Daoy (cell line): ENCODE measurements at regions not wholly inside any gene's neighbourhood (a gene's known extent, or its start where the extent isn't known, plus 50 kb on each side); places are given as distances from the start of the nearest gene placed in this dataset.
A peak's percentile ranks its signal among the peaks of the same experiment; 100 is the strongest.
"Not testable (repeated sequence)": the region's sequence is repeated elsewhere in the genome, so short reads cannot be mapped to it uniquely, and the experiment has no call there.

Source experiments
- DNase-seq: peaks from one replicate; pipeline ENCODE4 v3.0.0-alpha.2; 2015; ENCODE audit warnings: low read depth

DNA sequence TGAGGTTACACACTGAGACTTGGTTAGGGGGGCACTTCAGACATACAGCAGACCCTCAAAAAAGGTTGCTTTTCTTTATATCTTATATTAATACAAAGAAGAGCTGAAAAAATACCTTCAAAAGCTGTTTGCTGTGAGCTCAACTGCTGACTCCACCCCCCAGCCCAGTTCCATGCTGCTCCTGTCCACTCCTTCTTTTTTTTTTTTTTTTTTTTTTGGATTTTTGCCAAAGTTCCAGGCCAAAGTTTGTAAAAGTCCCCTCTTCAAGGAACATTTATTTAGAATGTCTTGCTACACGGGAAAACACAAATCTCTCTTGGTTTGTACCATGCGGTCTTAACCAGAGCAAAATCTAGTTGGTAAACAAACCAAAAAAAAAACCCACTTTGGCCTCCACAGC is 85.3 kb upstream of the AKAP12 start:
- peak; percentile 44 for DNase-seq

DNA sequence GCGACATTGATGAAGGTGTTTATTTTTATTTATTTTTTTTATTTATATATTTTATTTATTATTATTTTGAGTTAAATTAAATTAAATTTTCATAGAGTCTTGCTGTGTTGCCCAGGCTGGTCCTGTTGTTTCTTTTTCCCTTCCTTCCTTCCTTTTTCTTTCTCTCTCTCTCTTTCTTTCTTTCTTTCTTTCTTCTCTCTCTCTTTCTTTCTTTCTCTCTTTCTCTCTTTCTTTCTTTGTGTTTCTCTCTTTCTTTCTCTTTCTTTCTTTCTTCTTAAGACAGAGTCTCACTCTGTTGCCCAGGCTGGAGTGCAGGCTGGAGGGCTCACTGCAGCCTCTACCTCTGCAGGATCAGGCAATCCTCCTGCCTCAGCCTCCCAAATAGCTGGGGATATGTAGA is 84.7 kb upstream of the AKAP12 start:
- no peak for DNase-seq

DNA sequence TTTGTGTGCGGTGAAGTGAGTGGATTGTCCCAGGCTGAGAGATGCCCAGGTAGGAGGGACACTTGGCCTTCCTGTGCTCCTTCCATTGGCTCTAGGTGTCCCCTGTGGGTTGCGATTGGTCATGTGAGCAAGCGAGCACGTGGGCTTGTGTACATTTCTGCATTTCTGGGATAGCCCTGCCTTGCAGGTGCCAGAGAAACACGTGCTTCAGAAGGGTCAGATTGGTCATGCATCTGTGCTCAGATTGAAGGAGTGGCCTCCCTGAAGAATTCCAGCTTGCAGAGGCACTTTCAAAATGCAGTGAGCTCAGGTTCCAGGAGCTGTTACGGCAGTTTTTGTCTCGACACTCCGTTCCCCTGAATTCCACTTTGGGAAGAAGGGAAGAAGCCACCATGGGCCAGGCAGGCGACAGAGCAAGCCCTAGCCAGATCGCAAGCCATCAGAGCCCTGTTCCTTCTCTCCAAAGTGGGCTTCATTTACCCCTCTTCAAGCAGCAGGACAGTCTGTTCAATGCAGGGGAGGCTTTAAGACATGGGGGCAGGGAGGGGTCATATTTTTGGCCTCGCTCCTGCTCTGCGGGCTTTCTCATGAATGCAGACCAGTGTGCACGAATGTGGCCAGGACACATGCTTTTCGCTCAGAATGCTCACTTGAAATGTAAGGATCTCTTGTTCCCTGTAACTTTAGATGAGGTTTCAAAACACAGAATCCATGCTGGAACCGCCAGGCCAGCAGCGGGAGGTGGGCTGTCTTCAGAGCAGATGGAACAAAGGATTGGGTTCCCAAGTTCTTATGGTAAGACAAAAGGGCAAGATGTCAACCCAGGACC is 78.6 kb upstream of the AKAP12 start:
- no peak for DNase-seq

DNA sequence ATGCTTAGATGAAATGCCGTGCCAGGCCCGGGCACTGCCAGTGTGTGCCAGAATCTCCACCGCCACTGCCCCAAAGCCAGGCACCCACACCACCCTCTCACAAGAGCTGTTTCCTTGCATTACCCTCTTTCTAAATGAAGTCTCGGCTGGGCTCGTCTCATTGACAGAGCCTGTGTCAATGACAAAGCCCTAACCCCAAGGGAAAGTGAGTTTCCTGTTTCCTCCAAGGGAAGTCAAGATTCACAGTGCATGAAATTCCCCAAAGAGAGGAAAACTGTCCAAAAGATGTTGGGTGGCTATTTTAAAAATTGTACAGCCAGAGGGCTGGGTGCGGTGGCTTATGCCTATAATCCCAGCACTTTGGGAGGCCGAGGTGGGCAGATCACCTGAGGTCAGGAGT is 75.4 kb upstream of the AKAP12 start:
- DNase-seq, result no peak

DNA sequence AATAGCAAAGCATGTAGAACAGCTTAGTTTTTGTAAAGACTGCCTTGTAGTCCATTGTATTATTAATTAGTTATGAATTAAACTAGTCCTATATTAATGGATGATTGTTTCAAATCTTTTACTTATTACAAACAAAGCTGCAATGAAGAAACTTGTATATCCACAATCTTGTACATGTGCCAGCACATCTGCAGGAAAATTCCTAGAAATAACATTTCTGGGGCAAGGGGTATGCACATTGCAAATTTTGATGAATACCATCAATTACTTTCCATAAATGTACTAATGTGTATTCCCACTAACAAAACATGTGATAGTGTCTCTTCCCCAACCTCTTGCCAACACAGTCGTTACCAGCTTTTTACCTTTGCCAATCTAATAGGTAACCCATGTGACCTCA is 73.6 kb upstream of the AKAP12 start:
- no peak for DNase-seq

DNA sequence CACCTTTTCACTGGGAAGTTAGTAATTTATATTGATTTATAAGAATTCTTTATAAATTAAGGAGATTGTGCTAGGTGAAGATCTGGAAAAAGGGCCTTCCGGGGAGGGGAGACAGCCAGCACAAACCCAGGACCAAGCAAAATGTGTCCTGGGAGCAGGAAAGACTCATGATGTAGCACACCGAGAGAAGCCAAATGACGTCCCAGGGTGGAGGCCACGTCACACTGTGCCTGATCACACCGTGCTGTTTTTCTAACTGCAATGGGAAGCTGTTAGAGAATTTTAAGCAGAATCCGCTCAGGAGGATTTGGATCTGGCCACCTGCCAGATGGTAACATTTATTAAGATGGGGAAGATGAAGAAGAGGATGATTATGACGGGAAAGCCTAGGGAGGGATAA is 72.7 kb upstream of the AKAP12 start:
- DNase-seq, result no peak

DNA sequence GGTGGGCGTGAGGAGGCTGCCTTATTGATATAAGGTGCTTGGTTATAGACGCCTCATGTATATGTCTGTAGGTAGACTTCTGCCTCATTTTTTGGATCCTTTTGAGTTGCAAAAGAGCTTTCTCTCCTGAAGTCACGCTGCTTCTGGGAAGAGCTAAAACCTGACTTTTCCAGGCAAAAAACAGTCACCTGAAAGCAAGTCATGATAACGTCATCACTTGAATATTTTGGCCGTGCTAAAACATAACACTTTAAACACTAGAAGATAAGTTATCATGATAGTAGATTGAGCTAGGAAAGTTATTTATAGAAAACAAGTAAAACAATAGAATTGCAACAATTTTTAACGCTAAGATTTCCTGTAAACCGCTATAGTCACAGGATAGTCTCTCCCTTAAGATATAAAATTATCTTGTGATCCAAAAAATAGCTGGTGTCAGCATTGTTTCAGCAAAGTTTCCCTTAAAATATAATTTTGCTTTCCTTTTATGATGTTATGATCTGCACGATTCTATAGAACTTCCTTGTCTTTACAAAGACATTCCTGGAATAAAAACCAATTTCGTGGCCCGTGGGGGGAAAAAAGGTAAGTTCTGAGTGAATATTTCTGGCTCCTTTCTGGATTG is 69.0 kb upstream of the AKAP12 start:
- no peak for DNase-seq

DNA sequence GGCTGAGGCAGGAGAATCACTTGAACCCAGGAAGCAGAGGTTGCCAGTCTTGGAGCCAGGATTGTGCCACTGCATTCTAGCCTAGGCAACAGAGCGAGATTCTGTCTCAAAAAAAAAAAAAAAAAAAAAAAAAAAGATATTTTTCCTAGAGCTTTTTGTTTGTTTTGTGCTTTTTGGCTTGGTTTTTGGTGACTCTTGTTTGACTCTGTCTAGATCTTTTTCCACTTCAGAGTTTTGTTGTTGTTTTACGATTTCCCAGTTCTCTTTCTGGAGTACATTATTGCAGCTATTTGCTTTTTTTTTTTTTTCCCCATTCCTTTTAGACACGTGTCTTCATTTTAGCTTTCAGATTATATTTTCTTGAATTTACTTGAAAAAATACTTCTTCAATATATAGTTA is 67.0 kb upstream of the AKAP12 start:
- no peak for DNase-seq

DNA sequence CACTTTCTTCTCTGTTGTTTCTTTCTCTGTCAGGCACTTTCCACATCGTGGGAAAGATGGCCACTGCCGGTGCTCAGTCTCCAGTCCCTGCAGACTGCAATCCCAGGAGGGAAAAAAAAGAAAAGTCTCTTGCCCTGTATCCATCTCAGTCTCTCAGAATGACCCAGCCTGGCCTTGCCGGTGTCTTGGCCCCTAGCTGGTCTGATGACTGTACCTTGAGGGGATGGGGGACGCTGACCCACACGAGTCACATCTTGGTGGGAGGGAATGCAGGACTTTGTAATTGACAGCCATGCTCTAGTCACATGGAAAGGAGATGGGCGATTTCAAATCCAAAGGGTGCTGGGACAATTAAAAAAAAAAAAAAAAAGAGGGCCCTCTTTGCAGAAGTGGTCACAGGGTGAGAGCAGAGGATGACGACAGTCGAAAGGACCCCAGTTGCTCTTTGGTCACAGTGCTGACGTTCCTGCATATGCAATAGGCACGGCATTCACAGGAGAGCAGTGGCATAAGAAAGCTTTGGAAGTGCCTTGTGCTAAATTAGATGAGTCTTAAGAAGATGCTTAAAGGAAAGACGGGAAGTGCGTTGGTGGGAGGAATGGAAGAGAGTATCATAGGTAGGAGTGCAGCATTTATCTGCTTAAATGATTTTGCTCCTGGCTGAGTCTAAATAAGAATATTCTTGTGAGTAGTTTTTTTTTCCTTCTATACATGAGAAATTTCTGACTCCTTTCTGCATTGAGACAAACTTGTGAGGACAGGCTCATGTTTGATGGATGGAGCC is 63.9 kb upstream of the AKAP12 start:
- DNase-seq, result no peak

DNA sequence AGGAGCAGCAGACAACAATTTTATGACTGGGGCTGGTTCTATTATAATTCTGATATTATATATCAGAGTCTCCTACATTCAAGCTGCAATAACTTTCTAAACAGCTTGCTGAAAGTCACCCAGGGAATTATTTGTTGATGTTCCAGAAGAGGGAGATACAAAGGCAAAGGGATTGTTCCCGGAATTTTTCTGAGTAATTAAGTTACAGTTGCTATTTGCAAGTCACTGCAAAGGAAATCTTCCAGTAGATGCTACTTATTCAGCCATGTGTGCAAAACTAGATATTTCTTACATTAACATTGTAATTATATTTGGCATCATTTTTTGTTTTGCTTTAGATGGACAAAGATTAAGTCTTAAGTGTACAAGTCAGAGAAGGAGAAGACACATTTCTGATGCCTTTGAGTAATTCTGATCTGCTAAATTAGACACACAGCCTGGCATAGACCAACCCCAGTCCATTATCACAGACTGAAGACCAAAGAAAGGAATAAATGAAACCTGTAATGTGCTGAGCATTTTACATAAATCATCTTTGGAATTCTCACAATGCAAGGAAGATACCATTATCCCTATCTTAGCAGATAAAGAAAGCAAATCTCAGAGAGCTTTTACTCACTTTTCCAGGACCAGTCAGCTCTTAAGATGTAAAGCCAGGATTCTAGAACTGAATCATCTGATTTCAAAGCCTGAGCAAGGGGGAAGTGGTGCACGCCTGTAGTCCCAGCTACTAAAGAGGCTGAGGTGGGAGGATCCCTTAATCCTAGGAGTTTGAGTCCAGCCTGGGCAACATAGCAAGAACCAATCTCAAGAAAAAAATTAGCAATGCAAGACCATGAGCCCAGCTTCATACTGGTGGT is 62.6 kb upstream of the AKAP12 start:
- no peak for DNase-seq

DNA sequence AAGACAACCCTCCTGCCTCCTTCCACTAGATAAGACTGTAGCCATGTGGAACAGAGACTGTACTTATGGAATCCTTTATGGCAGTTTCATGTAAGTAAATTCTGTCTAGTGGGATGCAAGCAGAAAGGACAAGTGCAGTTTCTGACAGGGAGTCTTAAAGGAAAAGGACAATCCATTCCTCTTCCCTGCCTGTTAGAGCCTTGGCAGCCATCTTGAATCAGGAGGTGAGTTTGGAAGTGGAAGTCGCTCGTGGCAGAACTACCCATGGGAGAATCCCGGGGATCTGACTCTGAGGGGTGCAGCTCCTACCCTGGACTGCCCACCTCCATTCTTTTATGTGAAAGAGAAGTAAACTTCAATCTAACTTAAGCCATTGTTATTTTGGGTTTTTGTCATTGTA is 61.4 kb upstream of the AKAP12 start:
- DNase-seq, result no peak

DNA sequence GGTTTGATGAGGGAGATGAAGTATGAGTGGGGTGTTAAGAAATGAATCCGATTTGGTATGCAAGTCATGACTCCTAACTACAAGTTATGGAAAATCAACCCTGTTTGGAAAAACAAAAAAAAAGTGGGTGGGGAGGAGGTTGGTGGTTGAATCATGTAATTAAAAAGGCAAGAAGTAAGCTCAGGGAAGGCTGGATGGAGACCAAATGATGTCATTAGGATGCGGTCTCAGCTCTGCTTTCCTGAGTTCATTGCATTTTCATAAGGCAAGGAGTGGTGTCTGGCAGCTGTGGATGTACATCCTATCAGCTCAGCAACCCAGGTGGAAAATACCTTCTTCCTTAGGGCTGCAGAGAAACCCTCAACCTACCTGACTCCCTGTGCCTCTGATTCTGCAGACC is 60.4 kb upstream of the AKAP12 start:
- DNase-seq, result peak; percentile 87

DNA sequence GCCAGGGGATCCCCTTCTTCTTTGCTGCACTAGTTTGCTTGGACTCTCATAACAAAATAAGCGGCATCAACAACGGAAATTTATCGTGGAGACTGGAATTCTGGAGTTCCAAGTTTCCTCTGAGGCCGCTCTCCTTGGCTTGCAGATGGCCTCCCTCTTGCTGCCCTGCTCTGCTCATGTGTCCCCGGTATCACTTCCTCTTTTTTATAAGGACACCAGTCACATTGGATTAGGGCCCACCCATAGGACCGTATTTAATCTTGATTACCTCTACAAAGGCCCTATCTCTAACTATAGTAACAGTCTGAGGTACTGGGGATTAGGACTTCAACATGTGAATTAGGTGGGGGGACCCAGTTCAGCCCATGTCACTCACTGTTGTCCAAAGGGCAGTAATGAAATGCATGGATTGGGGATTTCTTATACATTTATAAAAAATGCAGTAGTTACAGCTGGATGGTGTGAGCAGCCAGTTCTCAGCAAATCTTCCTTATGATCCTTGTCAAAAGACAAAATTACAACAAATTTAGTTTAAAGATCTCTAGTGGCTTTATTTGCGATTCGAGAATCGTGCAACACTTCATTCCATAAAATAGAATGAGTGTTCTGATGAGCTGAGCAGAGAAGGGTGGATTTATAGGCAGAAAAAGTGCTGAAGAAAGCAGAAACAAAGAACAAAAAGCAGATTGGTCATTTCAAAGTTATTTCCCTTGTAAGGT is 59.3 kb upstream of the AKAP12 start:
- no peak for DNase-seq

DNA sequence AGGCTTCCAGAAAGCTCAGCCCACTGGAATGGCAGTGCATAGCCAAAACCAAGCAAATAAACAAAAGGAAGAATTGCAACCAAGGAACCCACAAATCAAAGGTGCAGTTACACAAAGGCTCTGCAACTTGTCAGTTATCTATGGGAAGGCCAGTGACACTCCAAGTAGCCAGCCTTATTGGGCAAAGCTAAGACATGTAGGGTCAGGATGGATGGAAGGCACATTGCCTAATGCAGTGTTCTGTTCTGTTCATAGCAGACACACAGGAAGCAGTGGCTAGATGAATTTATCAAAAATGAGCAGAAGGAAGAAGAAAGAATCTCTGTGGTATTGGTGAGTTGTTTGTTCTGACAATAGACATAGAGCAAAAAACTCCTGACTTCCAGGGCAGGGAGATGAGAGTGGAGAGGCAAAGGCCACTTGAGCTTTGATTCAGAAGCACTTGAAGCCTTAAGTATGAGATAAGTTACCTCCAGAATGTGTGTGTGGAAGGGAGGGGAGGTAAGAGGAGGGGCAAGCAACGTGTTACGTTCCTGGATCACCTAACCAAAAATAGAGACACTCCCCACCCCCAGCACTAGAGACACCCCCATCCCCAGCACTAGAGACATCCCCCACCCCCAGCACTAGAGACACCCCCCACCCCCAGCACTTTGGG is 57.9 kb upstream of the AKAP12 start:
- no peak for DNase-seq

DNA sequence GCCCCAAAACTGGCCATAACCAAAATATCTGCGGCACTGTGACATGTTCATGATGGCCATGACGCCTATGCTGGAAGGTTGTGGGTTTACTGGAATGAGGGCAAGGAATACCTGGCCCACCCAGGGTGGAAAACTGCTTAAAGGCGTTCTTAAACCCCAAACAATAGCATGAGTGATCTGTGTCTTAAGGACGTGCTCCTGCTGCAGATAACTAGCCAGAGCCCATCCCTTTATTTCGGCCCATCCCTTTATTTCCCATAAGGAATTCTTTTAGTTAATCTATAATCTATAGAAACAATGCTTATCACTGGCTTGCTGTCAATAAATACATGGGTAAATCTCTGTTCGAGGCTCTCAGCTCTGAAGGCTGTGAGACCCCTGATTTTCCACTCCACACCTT is 56.8 kb upstream of the AKAP12 start:
- not testable (repeated sequence) for DNase-seq

DNA sequence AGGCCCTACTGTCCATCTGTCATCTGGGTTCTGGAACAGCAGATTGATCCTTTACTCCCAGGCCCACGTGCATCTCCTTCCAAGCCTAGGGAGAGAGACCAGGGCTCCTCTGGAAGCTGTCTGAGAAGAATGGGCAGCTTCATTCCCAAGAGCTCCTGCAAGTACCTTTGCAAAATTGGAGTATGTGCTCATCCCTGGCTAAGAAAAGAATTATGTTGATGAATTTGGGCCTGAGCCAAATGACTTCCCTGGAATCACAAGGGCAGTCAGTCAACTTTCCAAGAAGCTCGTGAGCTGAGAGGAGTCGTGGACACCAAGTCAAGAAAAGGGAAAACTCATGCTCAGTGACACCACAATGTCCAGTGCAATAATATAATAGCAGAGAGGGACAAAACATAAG is 54.6 kb upstream of the AKAP12 start:
- DNase-seq, result no peak

DNA sequence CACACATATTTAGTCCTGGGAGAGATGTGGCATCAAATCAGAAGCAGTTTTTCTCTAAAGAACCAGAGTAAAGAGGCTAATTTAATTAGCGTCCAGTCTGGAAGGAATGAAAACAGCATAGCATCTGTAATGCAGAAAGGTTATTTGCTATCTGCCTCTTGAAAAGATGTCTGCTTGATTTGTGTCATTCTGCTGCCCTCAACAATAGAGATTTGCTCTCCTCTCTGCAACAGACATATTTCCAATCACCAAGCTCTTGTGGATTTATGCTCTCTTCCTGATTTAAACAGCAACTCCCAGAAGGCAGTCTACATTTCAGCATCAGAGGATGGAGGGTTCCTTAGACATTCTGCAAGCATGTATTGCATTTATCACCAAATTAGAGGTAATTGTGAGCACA is 53.5 kb upstream of the AKAP12 start:
- DNase-seq, result no peak

DNA sequence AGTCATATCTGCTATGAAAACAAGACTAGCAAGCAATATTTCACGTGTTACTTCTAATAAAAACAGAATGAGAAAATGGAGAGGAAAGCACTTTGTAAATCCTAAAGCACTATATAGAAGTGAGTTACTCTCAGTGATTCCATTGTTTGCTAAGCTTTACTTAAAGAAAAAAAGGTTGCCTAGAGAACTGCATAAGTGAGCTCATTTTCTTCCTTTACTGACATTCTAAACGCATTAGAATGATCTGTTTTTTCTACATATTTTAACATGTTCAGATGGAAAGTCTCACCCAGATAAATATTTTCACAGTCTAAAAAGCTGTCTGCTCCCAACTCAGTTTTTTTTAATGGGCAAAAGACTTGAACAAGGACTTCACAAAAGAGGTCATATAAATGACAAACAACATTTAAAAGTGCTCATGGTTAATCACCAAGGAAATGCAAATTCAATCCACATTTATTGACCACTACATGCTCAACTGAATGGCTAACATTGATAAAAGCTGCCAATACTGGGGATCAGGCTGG is 52.9 kb upstream of the AKAP12 start:
- no peak for DNase-seq
